Esophagus muscularis mucosa (tissue), 4 donors: ENCODE measurements at regions not wholly inside any gene's neighbourhood (a gene's known extent, or its start where the extent isn't known, plus 50 kb on each side); places are given as distances from the start of the nearest gene placed in this dataset.

ENCODE experiments used
- DNase-seq: peaks from one replicate; pipeline ENCODE4 v3.0.0-alpha.2; 2017; ENCODE audit errors: extremely low spot score
- H3K27ac ChIP-seq, 4 donors: fragments of 200-600 bp; sonication (generic); replicated peaks in 1 of 4; 1 replicate in 3 of 4; 2 replicates in 1 of 4; pipeline ENCODE4 v1.5.1; 2016 to 2019; ENCODE audit warnings: mild to moderate bottlenecking in 1 of 4
- H3K27me3 ChIP-seq, 4 donors: fragments of 200-600 bp; sonication (generic); one replicate each; pipeline versions ENCODE4 v1.5.1 to v1.6.0; 2016 to 2019
- H3K36me3 ChIP-seq, 4 donors: fragments of 200-600 bp; sonication (generic); one replicate each; pipeline ENCODE4 v1.5.1; 2016 to 2019
- H3K4me1 ChIP-seq, 4 donors: fragments of 200-600 bp; sonication (generic); one replicate each; pipeline ENCODE4 v1.5.1; 2016 to 2019
- H3K4me3 ChIP-seq, 4 donors: fragments of 200-600 bp; sonication (generic); 1 replicate in 2 of 4; 2 replicates in 2 of 4; pipeline ENCODE4 v1.5.1; 2016 to 2019; ENCODE audit warnings: mild to moderate bottlenecking in 4 of 4, moderate library complexity in 1 of 4
- H3K9me3 ChIP-seq, 4 donors: fragments of 200-600 bp; sonication (generic); 1 replicate in 3 of 4; 2 replicates in 1 of 4; pipeline ENCODE4 v1.5.1; 2016 to 2019
- EP300 ChIP-seq: sonication (generic); formaldehyde crosslinking; IDR thresholded peaks from one replicate; pipeline ENCODE4 v1.6.1; 2017; ENCODE audit warnings: antibody characterized with exemption
- POLR2A ChIP-seq: fragments of 450-650 bp; IDR thresholded peaks from one replicate; pipeline ENCODE4 v1.6.1; 2017; ENCODE audit warnings: antibody characterized with exemption, moderate library complexity, mild to moderate bottlenecking, low read depth
- POLR2AphosphoS5 ChIP-seq, 2 donors: sonication (generic); formaldehyde crosslinking; IDR thresholded peaks; one replicate each; pipeline ENCODE4 v1.6.1; 2017; ENCODE audit warnings: antibody characterized with exemption in 2 of 2
- WGBS: methylation state at CpG from one replicate; pipeline ENCODE4 v1.1.5; 2018; 5-methylcytosine and 5-hydroxymethylcytosine counted together
- intact Hi-C: fragments of 100-400 bp; cut with DNase I; formaldehyde crosslinking; loops from one replicate; pipeline ENCODE4 v1.15.1; 2023
- small RNA-seq, 3 donors: library from RNA; depleted of rRNA; stranded (forward); fragments of <200 nt; gene quantifications; one replicate each; pipeline ENCODE3, GENCODE V24; 2016
- TF ChIP-seq, protein P1 (sequence below), 3 experiments: fragments of 200-600 bp in 2 of 3; fragments of 450-650 bp in 1 of 3; sonication (generic) in 2 of 3; IDR thresholded peaks; one replicate each; pipeline ENCODE4 v1.5.1; 2017 to 2019; ENCODE audit warnings: antibody characterized with exemption in 3 of 3, mild to moderate bottlenecking in 2 of 3, moderate library complexity in 1 of 3

DNA sequence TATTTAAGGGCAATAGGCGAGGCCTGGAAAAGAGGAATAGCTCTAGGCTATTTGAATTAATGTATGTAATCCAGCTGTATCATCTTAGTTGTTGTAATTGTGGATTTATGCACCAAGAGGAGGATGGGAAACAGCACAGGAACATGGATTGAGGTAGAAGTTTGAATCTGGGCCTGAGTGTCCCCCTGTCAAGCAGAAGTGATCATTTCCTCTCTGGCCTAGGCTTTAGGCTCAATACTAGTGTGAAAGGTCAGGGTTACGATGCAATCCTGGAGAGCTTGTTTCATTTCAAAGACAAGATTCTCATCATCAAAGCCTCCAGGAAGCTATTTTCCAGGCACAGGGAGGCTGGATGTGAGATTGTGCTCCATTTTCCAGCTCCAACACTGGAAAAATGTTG, 77.9 kb upstream of the HSD17B12 start:
- DNase-seq: no peak
- TF ChIP-seq POLR2AphosphoS5 (IDR thresholded peaks at IDR 0.05) (no peak), EP300 (no peak), POLR2A (no peak)
- TF ChIP-seq, protein P1, sequence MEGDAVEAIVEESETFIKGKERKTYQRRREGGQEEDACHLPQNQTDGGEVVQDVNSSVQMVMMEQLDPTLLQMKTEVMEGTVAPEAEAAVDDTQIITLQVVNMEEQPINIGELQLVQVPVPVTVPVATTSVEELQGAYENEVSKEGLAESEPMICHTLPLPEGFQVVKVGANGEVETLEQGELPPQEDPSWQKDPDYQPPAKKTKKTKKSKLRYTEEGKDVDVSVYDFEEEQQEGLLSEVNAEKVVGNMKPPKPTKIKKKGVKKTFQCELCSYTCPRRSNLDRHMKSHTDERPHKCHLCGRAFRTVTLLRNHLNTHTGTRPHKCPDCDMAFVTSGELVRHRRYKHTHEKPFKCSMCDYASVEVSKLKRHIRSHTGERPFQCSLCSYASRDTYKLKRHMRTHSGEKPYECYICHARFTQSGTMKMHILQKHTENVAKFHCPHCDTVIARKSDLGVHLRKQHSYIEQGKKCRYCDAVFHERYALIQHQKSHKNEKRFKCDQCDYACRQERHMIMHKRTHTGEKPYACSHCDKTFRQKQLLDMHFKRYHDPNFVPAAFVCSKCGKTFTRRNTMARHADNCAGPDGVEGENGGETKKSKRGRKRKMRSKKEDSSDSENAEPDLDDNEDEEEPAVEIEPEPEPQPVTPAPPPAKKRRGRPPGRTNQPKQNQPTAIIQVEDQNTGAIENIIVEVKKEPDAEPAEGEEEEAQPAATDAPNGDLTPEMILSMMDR (IDR thresholded peaks at IDR 0.05): no peak
- Histone ChIP-seq H3K4me3 (no peak overlapping the region), H3K27ac (no peak overlapping the region), H3K36me3 (no peaks in the 10 kb centered on the region), H3K27me3 (peaks cover 0 to 30% (median 0%) of the 10 kb centered on the region in 4 donors), H3K4me1 (no peaks in the 10 kb centered on the region), H3K9me3 (peaks cover 0 to 6% (median 0%) of the 10 kb centered on the region in 4 donors)
- WGBS: 93% methylated on average over 2 of the region's 2 CpGs
- intact Hi-C loops: no loop called here

DNA sequence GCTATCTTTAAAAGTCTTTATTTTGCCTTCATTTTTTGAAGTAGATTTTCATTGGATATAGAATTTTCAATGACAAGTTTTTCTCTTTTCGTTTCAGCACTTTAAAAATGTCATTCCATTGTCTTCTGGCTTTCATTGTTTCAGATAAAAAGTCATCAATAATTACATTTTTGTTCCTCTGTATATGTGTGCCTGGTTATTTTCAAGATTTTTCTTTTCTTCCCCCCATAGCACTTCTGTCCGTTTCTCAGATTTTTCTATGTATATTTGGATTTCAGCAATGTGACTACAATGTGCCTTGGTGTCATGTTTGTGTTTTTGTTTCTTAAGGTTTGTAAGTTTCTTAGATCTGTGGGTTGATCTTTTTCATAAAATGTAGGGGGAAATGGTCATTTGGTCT, 66.3 kb upstream of the HSD17B12 start:
- no peak overlapping the region for H3K27ac ChIP-seq
- 82% methylated on average over 2 of the region's 2 CpGs for WGBS
- TF ChIP-seq, protein P1 (IDR thresholded peaks at IDR 0.05): no peak
- TF ChIP-seq EP300 (no peak), POLR2A (no peak)
- no peak overlapping the region for H3K4me3 ChIP-seq
- peaks cover 0 to 16% (median 0%) of the 10 kb centered on the region in 4 donors for H3K27me3 ChIP-seq
- DNase-seq: no peak
- peaks cover 0 to 4% (median 0%) of the 10 kb centered on the region in 4 donors for H3K36me3 ChIP-seq
- H3K4me1 ChIP-seq: no peaks in the 10 kb centered on the region
- peaks cover 0 to 18% (median 5%) of the 10 kb centered on the region in 4 donors for H3K9me3 ChIP-seq
- intact Hi-C loops: no loop called here

DNA sequence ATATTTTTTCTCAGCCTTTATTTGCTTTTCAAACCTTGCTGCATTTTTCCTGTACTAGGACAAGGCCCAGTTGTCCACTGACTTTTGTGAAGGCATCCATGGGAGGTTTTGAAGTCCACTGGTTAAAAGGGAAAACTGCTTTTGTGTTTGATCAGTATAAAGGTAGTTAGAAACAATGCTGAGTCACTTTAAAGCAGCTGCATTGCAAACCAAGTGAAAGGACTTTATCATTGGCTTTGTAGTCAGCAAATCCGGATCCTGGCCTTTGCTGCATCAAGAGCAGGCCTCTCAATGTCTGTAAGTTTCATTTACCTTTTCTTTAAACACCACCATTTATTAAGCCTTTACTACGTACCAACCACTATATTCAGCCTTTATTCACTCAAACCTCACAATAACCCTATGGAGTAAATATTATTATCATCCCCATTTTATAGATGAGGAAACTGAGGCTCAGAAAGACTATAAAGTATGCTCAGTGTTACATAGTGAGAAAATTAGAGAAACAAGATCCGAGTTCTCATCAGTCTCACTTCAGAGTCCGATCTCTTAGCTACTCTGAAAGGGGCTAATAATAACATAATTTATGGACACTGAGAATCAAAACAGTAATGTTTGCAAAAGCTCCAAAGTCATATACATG, 60.6 kb upstream of the HSD17B12 start:
- intact Hi-C loops: no loop called here
- DNase-seq: no peak
- Histone ChIP-seq H3K4me3 (no peak overlapping the region), H3K27ac (no peak overlapping the region), H3K36me3 (peaks cover 0 to 2% (median 0%) of the 10 kb centered on the region in 4 donors), H3K9me3 (peaks cover 0 to 4% (median 0%) of the 10 kb centered on the region in 4 donors), H3K4me1 (no peaks in the 10 kb centered on the region), H3K27me3 (peaks cover 0 to 22% (median 0%) of the 10 kb centered on the region in 4 donors)
- WGBS: 78% methylated on average over 4 of the region's 4 CpGs
- TF ChIP-seq, protein P1 (IDR thresholded peaks at IDR 0.05): no peak
- TF ChIP-seq POLR2A: no peak
- no peak for TF ChIP-seq POLR2AphosphoS5 (IDR thresholded peaks at IDR 0.05)
- TF ChIP-seq EP300: no peak

DNA sequence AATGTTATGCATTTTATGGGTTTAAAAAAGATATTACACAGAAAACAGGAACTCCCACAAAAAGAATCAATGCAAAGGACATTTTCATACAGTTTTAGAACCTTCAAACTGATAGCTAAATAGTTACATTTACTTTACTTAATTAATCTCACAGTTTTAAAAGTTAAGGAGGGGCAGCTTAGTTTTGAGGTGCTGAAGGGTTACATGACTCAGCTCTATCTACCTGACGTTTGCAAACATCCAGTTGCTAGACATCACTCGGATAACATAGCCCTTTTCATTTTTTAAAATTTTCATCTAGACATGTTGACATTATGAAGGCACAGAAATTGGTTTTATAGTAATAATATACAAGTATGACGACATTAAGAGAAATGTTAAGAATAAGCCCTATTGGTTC, 53.7 kb upstream of the HSD17B12 start:
- Histone ChIP-seq H3K27me3 (peaks cover 0 to 19% (median 2%) of the 10 kb centered on the region in 4 donors), H3K4me3 (no peak overlapping the region), H3K36me3 (no peaks in the 10 kb centered on the region), H3K9me3 (no peaks in the 10 kb centered on the region), H3K4me1 (no peaks in the 10 kb centered on the region), H3K27ac (no peak overlapping the region)
- TF ChIP-seq, protein P1 (IDR thresholded peaks at IDR 0.05): no peak
- DNase-seq: no peak
- intact Hi-C loops: no loop called here
- WGBS: 53% methylated on average over 3 of the region's 3 CpGs

Small RNAs in the stretch of these regions (small RNA-seq; reads per million reads assigned to genes)
- gene MIR129-2 (0 to 0.34 (median 0.19) reads per million in 3 donors), gene MIR670 (0 reads per million in 3 donors)
